ENCODE measurements at regions not wholly inside any gene's neighbourhood (a gene's known extent, or its start where the extent isn't known, plus 50 kb on each side); places are given as distances from the start of the nearest gene placed in this dataset.
"Not testable (repeated sequence)": the region's sequence is repeated elsewhere in the genome, so short reads cannot be mapped to it uniquely, and the experiment has no call there.

DNA sequence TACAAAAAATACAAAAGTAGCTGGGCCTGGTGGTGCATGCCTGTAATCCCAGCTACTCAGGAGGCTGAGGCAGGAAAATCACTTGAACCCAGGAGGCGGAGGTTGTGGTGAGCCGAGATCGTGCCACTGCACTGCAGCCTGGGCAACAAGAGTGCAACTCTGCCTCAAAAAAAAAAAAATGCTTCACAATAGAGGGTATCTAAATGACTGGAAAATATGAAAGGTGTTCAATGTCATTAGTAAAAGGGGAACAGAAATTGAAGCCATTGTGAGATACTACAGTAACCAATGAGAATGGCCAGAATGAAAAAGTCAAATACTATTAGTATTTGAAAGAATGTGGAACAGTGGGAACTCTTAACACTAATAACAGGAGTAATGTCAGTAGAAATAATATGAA is 96.1 kb upstream of the FAM241A start:
- not testable (repeated sequence) for H3K4me1 ChIP-seq (ENCODE audit: insufficient read depth, low read length); H3K36me3 ChIP-seq (ENCODE audit: insufficient read depth, low read length); H3K9me3 ChIP-seq (ENCODE audit: low read length); H3K27me3 ChIP-seq (ENCODE audit: control insufficient read depth in 1 of 2, insufficient read depth in 2 of 2, low read length in 2 of 2); H3K9ac ChIP-seq (ENCODE audit: low read length); H3K4me3 ChIP-seq (ENCODE audit: low read depth in 1 of 2, low read length in 2 of 2); H3K27ac ChIP-seq (ENCODE audit: low read depth, low read length)

DNA sequence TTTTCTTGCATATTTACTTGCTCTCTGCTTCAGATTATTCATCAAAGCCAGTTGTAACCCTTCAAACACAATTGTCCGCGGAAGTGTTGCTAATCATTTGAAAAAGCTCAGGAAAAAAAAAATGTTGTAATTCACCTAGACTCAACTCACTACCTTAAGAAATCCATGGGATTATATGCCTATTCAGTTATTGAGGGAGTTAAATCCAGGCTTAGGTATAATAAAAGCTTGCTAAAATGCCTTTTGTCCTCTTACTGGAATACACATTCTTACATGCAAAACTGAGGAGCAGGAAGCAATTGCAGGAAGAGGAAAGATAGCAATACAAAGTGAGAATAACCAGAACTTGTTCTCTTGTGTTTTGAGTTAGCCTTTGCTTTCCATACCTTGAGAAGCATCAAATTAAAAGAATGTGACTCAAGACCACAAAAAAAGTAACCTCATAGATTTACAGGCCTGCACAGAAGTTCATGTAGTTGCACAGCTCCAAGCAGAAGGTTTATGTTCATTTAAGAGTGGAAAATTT is 91.4 kb upstream of the FAM241A start:
- Histone ChIP-seq H3K9ac (ENCODE audit: low read length) (no peak overlapping the region), H3K4me3 (ENCODE audit: low read depth in 1 of 2, low read length in 2 of 2) (no peak overlapping the region)

DNA sequence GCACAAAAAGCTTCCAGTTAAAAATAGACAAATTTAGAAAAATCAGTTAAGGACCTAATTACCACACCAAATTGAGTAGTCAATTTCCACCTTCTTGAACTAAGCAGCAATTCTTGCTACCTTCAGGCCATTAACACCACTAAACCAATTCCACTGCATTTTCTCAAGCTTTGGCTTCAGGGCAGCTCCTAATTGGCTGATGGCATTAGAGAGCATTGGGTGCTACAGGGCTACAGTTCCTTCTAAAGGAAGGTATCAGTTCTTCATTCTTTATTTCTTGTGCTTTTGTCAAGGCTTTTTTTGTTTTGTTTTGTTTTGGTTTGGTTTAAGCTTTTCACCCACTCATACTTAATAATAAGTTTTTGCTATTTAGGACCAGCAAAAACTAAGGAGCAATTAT is 90.2 kb upstream of the FAM241A start:
- H3K9me3 ChIP-seq (ENCODE audit: low read length): no peaks in the 10 kb centered on the region
- H3K9ac ChIP-seq (ENCODE audit: low read length): no peak overlapping the region
- H3K4me1 ChIP-seq (ENCODE audit: insufficient read depth, low read length): no peaks in the 10 kb centered on the region
- H3K27me3 ChIP-seq (ENCODE audit: control insufficient read depth in 1 of 2, insufficient read depth in 2 of 2, low read length in 2 of 2): no peaks in the 10 kb centered on the region
- no peak overlapping the region for H3K4me3 ChIP-seq (ENCODE audit: low read depth in 1 of 2, low read length in 2 of 2)
- H3K36me3 ChIP-seq (ENCODE audit: insufficient read depth, low read length): no peaks in the 10 kb centered on the region
- no peak overlapping the region for H3K27ac ChIP-seq (ENCODE audit: low read depth, low read length)

More for the DNA sequence above, 91.4 kb upstream of the FAM241A start:
- Histone ChIP-seq H3K4me1 (ENCODE audit: insufficient read depth, low read length) (no peaks in the 10 kb centered on the region), H3K27ac (ENCODE audit: low read depth, low read length) (no peak overlapping the region), H3K36me3 (ENCODE audit: insufficient read depth, low read length) (no peaks in the 10 kb centered on the region), H3K9me3 (ENCODE audit: low read length) (no peaks in the 10 kb centered on the region), H3K27me3 (ENCODE audit: control insufficient read depth in 1 of 2, insufficient read depth in 2 of 2, low read length in 2 of 2) (no peaks in the 10 kb centered on the region)

DNA sequence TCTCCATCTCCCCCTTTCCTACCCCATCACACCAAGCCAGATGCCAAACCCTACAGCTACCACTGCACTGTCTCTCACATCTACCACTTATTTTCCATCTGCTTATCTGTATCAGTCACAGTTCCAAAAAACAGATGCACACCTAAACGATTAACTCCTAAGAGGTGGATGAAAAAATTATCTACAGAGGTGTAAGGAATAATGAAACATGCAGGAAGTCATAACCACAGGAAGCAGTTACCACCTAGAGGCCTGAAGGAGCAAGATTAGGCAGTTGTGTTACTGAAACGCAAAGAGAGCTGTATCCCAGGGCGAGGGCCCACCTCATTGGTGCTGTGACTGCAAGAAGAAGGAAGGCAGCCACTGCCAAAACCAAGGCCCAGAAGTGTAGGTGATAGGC is 87.8 kb upstream of the FAM241A start:
- no peaks in the 10 kb centered on the region for H3K9me3 ChIP-seq (ENCODE audit: low read length)
- no peaks in the 10 kb centered on the region for H3K36me3 ChIP-seq (ENCODE audit: insufficient read depth, low read length)
- no peak overlapping the region for H3K9ac ChIP-seq (ENCODE audit: low read length)
- H3K27ac ChIP-seq (ENCODE audit: low read depth, low read length): no peak overlapping the region
- H3K4me1 ChIP-seq (ENCODE audit: insufficient read depth, low read length): no peaks in the 10 kb centered on the region
- H3K27me3 ChIP-seq (ENCODE audit: control insufficient read depth in 1 of 2, insufficient read depth in 2 of 2, low read length in 2 of 2): no peaks in the 10 kb centered on the region
- H3K4me3 ChIP-seq (ENCODE audit: low read depth in 1 of 2, low read length in 2 of 2): no peak overlapping the region

DNA sequence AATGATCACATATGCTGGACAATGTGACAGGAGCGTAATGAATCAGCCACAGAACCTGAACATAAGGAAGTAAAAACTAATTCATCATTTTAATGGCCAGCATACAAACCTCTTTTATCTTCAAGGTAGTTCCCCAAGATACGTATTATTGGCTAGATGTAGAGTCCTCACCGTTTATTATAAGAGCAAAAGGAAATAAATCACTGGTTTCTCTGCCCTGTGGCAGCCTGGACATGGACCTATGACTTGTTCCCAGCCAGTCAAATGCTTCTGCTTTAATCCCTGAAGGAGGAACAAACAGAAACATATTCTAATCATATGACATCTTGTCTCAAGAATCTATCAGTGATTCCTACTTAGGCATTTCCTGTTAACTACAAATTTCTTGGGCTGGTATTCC is 86.8 kb upstream of the FAM241A start:
- no peak overlapping the region for H3K9ac ChIP-seq (ENCODE audit: low read length)
- H3K4me3 ChIP-seq (ENCODE audit: low read depth in 1 of 2, low read length in 2 of 2): no peak overlapping the region
- no peaks in the 10 kb centered on the region for H3K4me1 ChIP-seq (ENCODE audit: insufficient read depth, low read length)
- no peak overlapping the region for H3K27ac ChIP-seq (ENCODE audit: low read depth, low read length)
- no peaks in the 10 kb centered on the region for H3K27me3 ChIP-seq (ENCODE audit: control insufficient read depth in 1 of 2, insufficient read depth in 2 of 2, low read length in 2 of 2)
- H3K36me3 ChIP-seq (ENCODE audit: insufficient read depth, low read length): no peaks in the 10 kb centered on the region
- no peaks in the 10 kb centered on the region for H3K9me3 ChIP-seq (ENCODE audit: low read length)

DNA sequence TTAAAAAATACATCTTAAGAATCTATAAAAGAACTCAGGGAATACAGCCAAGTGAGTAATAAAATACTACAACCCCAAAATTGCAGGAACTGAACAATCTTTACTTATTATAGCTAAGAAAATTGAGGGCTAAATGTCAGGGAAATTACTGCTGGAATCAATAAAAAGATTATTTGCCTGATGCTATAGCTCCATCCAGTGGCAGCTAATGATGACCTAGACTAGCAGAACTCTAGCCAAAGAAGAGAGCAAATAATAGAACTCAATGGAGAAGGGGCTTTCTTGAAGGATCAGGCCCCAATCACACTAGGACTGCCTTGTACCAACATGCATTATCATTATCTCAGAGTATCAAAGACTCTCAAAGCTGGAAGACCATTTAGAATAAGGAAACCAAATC is 85.0 kb upstream of the FAM241A start:
- Histone ChIP-seq H3K4me1 (ENCODE audit: insufficient read depth, low read length) (no peaks in the 10 kb centered on the region), H3K4me3 (ENCODE audit: low read depth in 1 of 2, low read length in 2 of 2) (no peak overlapping the region), H3K9me3 (ENCODE audit: low read length) (no peaks in the 10 kb centered on the region), H3K36me3 (ENCODE audit: insufficient read depth, low read length) (no peaks in the 10 kb centered on the region), H3K9ac (ENCODE audit: low read length) (no peak overlapping the region), H3K27me3 (ENCODE audit: control insufficient read depth in 1 of 2, insufficient read depth in 2 of 2, low read length in 2 of 2) (no peaks in the 10 kb centered on the region), H3K27ac (ENCODE audit: low read depth, low read length) (no peak overlapping the region)

DNA sequence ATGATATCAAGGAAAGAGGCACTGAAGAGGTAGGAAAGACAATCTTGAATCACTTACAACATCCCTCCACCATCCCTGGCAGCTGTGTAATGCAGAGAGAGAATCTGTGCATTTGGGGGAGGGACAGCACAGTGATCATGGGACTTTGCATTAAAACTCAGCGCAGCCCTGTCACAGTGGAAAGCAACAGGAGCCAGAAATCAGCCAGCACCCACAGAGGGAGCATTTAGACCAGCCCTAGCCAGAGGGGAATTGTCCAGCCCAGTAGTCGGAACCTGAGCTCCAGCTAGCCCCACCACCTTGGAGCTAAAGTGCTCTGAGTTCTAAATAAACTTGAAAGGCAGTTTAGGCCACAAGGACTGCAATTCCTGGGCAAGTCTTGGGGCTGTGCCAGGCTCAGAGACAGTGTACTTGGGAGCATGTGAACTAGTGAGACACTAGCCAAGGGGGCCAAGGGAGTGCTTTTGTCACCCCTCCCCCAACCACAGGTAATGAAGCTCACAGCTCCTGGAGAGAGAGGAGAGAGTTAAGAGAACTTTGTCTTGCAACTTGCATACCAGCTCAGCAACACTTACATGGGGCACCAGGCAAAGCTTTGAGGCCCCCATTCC is 83.9 kb upstream of the FAM241A start:
- H3K27me3 ChIP-seq (ENCODE audit: control insufficient read depth in 1 of 2, insufficient read depth in 2 of 2, low read length in 2 of 2): no peaks in the 10 kb centered on the region
- no peak overlapping the region for H3K27ac ChIP-seq (ENCODE audit: low read depth, low read length)
- H3K9ac ChIP-seq (ENCODE audit: low read length): no peak overlapping the region
- no peaks in the 10 kb centered on the region for H3K36me3 ChIP-seq (ENCODE audit: insufficient read depth, low read length)
- no peak overlapping the region for H3K4me3 ChIP-seq (ENCODE audit: low read depth in 1 of 2, low read length in 2 of 2)
- H3K9me3 ChIP-seq (ENCODE audit: low read length): no peaks in the 10 kb centered on the region
- no peaks in the 10 kb centered on the region for H3K4me1 ChIP-seq (ENCODE audit: insufficient read depth, low read length)

DNA sequence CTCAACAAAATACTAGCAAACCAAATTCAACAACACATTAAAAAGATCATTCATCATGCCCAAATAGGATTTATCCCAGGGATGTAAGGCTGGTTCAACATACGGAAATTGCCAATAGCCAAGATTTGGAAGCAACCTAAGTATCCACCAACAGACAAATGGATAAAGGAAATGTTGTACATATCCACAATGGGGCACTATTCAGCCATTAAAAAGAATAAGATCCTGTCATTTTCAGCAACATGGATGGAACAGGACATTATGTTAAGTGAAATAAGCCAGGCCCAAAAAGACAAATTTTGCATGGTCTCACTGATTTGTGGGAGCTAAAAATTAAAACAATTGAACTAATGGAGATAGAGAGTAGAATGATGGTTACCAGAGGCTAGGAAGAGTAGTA is 82.0 kb upstream of the FAM241A start:
- H3K9ac ChIP-seq (ENCODE audit: low read length): no peak overlapping the region
- H3K36me3 ChIP-seq (ENCODE audit: insufficient read depth, low read length): no peaks in the 10 kb centered on the region
- H3K27me3 ChIP-seq (ENCODE audit: control insufficient read depth in 1 of 2, insufficient read depth in 2 of 2, low read length in 2 of 2): no peaks in the 10 kb centered on the region
- no peaks in the 10 kb centered on the region for H3K9me3 ChIP-seq (ENCODE audit: low read length)
- no peak overlapping the region for H3K27ac ChIP-seq (ENCODE audit: low read depth, low read length)
- H3K4me1 ChIP-seq (ENCODE audit: insufficient read depth, low read length): no peaks in the 10 kb centered on the region
- H3K4me3 ChIP-seq (ENCODE audit: low read depth in 1 of 2, low read length in 2 of 2): no peak overlapping the region

DNA sequence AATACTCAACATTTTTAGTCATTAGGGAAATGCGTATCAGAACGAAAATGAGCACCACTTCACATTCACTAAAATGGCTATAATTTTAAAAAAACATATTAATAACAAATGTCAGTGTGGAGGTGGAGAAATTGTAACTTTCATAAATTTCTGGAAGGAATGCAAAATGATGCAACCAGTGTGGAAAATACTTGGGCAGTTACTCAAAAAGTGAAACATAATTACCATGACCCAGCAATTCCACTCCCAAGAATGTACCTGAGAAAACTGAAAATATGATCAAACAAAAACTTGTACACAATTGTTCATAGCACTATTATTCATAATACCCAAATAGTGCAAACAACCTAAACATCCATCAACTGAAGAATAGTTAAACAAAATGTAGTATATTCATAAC is 76.1 kb upstream of the FAM241A start:
- Histone ChIP-seq H3K4me3 (ENCODE audit: low read depth in 1 of 2, low read length in 2 of 2) (no peak overlapping the region), H3K36me3 (ENCODE audit: insufficient read depth, low read length) (no peaks in the 10 kb centered on the region), H3K9ac (ENCODE audit: low read length) (no peak overlapping the region)

DNA sequence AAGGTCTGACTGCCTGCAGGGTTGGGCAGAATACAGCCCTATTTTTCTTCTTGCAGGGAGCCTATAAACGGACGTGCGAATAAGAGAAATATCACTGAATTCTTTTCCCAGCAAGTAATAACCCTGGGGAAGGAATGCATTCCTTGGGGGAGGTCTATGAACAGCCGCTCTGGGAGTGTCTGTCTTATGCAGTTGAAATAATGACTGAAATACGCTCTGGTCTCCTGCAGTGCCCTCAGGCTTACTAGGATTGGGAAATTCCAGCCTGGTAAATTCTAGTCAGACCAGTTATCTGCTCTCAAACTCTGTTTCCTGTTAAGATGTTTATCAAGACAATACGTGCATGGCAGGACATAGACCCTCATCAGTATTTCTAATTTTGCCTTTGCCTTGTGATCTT is 72.1 kb upstream of the FAM241A start:
- no peaks in the 10 kb centered on the region for H3K4me1 ChIP-seq (ENCODE audit: insufficient read depth, low read length)
- no peak overlapping the region for H3K4me3 ChIP-seq (ENCODE audit: low read depth in 1 of 2, low read length in 2 of 2)
- no peak overlapping the region for H3K9ac ChIP-seq (ENCODE audit: low read length)
- no peaks in the 10 kb centered on the region for H3K36me3 ChIP-seq (ENCODE audit: insufficient read depth, low read length)
- no peaks in the 10 kb centered on the region for H3K9me3 ChIP-seq (ENCODE audit: low read length)
- H3K27ac ChIP-seq (ENCODE audit: low read depth, low read length): no peak overlapping the region
- H3K27me3 ChIP-seq (ENCODE audit: control insufficient read depth in 1 of 2, insufficient read depth in 2 of 2, low read length in 2 of 2): no peaks in the 10 kb centered on the region

More for the DNA sequence above, 76.1 kb upstream of the FAM241A start:
- Histone ChIP-seq H3K27ac (ENCODE audit: low read depth, low read length) (no peak overlapping the region), H3K4me1 (ENCODE audit: insufficient read depth, low read length) (no peaks in the 10 kb centered on the region), H3K27me3 (ENCODE audit: control insufficient read depth in 1 of 2, insufficient read depth in 2 of 2, low read length in 2 of 2) (no peaks in the 10 kb centered on the region), H3K9me3 (ENCODE audit: low read length) (no peaks in the 10 kb centered on the region)

DNA sequence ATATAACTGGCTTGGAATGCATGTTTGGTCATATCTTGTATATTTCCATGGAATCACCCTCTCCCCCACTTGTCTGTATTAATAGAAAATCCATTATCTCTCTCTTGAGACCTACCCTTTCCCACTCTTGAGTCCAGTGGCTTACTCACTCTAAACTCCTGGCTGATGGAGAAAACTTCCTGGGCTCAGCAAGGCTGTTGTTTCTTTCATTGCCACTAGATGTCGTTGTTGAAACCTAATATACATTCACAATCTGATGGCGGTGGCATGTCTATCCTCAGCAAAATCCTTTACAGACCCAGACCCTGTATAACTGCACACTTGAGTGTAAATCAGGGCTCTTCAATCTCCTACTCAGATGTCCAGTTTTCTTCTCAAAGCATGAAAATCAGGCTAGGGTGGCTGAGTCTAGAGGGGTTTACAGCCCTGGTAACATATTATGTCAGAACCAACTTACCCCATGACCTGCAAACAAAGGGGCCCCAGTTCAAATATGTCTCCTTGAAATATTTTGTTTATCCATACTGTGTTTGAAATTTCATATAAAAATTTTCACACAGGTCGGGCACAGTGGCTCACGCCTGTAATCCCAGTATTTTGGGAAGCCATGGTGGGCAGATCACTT is 70.0 kb upstream of the FAM241A start:
- H3K4me3 ChIP-seq (ENCODE audit: low read depth in 1 of 2, low read length in 2 of 2): no peak overlapping the region
- H3K9ac ChIP-seq (ENCODE audit: low read length): no peak overlapping the region
- H3K27me3 ChIP-seq (ENCODE audit: control insufficient read depth in 1 of 2, insufficient read depth in 2 of 2, low read length in 2 of 2): no peaks in the 10 kb centered on the region
- no peaks in the 10 kb centered on the region for H3K36me3 ChIP-seq (ENCODE audit: insufficient read depth, low read length)
- no peaks in the 10 kb centered on the region for H3K9me3 ChIP-seq (ENCODE audit: low read length)
- H3K4me1 ChIP-seq (ENCODE audit: insufficient read depth, low read length): no peaks in the 10 kb centered on the region
- H3K27ac ChIP-seq (ENCODE audit: low read depth, low read length): no peak overlapping the region

DNA sequence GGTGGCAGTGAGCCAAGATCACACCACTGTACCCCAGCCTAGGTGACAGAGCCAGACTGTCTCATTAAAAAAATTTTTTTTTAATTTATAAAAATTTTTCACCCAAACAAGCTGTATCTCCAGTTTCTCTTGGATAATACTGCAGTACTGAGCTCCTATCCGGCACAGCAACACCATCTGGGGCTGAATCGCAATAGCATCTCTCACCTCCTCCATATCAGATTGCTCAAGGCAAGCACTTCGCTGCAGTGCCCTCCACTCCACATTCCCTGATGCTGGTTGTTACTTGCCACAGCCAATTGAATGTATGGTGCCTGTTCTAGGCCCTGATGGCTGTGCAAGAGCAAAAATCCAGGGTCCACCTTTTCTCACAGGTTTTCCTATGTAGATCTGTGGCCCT is 69.3 kb upstream of the FAM241A start:
- no peaks in the 10 kb centered on the region for H3K36me3 ChIP-seq (ENCODE audit: insufficient read depth, low read length)
- no peak overlapping the region for H3K4me3 ChIP-seq (ENCODE audit: low read depth in 1 of 2, low read length in 2 of 2)
- no peak overlapping the region for H3K9ac ChIP-seq (ENCODE audit: low read length)
- H3K9me3 ChIP-seq (ENCODE audit: low read length): no peaks in the 10 kb centered on the region
- no peaks in the 10 kb centered on the region for H3K4me1 ChIP-seq (ENCODE audit: insufficient read depth, low read length)
- no peak overlapping the region for H3K27ac ChIP-seq (ENCODE audit: low read depth, low read length)
- no peaks in the 10 kb centered on the region for H3K27me3 ChIP-seq (ENCODE audit: control insufficient read depth in 1 of 2, insufficient read depth in 2 of 2, low read length in 2 of 2)

All from muscle layer of colon (tissue), 2 donors.